PC-3 (cell line): ENCODE measurements at regions not wholly inside any gene's neighbourhood (a gene's known extent, or its start where the extent isn't known, plus 50 kb on each side); places are given as distances from the start of the nearest gene placed in this dataset.

Experiments used
- ATAC-seq: fragments of 200-7000 bp; cut with Tn5 transposase; 2 replicates; pipeline ENCODE4 v1.9.1; 2020; ENCODE audit warnings: mild to moderate bottlenecking, moderate library complexity
- BruUV-seq: library from RNA; stranded (reverse); fragments of 400-500 nt; replicated peaks from 2 replicates; lab custom pipeline; 2021; lab: Mats Ljungman, UMichigan
- CTCF ChIA-PET: fragments of 300-600 bp; sonication (Branson Sonifier 250); formaldehyde crosslinking; loops from one replicate; lab custom pipeline; 2022; ENCODE audit warnings: antibody characterized with exemption; lab: Charles Lee
- POLR2A ChIA-PET: fragments of 300-600 bp; sonication (Branson Sonifier 250); formaldehyde crosslinking; loops from one replicate; lab custom pipeline; 2022; ENCODE audit warnings: antibody characterized with exemption; ENCODE audit not compliant: unreplicated experiment; lab: Charles Lee
- DNase-seq: peaks from one replicate; pipeline ENCODE4 v3.0.0-alpha.2; 2015
- H2AFZ ChIP-seq: fragments of 300-600 bp; sonication (generic); 2 replicates; pipeline ENCODE4 v1.6.0; 2016; ENCODE audit warnings: antibody characterized with exemption, low read length
- H3F3A ChIP-seq: fragments of 300-600 bp; sonication (generic); one replicate; pipeline ENCODE4 v1.6.0; 2017; ENCODE audit warnings: antibody characterized with exemption, low read length, control low read depth, mild to moderate bottlenecking; ENCODE audit not compliant: unreplicated experiment
- H3K27ac ChIP-seq: fragments of 300-600 bp; sonication (generic); 2 replicates; pipeline ENCODE4 v1.5.1; 2016; ENCODE audit warnings: mild to moderate bottlenecking, low read length
- H3K27me3 ChIP-seq: fragments of 300-600 bp; sonication (generic); 2 replicates; pipeline ENCODE4 v1.6.1; 2016; ENCODE audit warnings: low read length, mixed read lengths
- H3K36me3 ChIP-seq: fragments of 300-600 bp; sonication (generic); 2 replicates; pipeline ENCODE4 v1.6.1; 2016; ENCODE audit warnings: low read depth, mixed run types, low read length, mixed read lengths
- H3K4me1 ChIP-seq: fragments of 300-600 bp; sonication (generic); 2 replicates; pipeline ENCODE4 v1.5.1; 2016; ENCODE audit warnings: low read length; ENCODE audit not compliant: insufficient read depth
- H3K4me2 ChIP-seq: fragments of 300-600 bp; sonication (generic); 2 replicates; pipeline ENCODE4 v1.6.0; 2016; ENCODE audit warnings: low read length
- H3K4me3 ChIP-seq: fragments of 300-600 bp; sonication (generic); 2 replicates; pipeline ENCODE4 v1.5.1; 2016; ENCODE audit warnings: mild to moderate bottlenecking, low read length, mixed read lengths
- H3K79me2 ChIP-seq: fragments of 300-600 bp; sonication (generic); 2 replicates; pipeline ENCODE4 v1.6.1; 2017; ENCODE audit warnings: low read length, mixed read lengths
- H3K9ac ChIP-seq: fragments of 300-600 bp; sonication (generic); 2 replicates; pipeline ENCODE4 v1.6.0; 2016; ENCODE audit warnings: mild to moderate bottlenecking, low read length
- H3K9me2 ChIP-seq: fragments of 300-600 bp; sonication (generic); replicated peaks from 2 replicates; pipeline ENCODE4 v1.6.1; 2016; ENCODE audit warnings: mixed run types, low read length, mixed read lengths
- H3K9me3 ChIP-seq: fragments of 300-600 bp; sonication (generic); 2 replicates; pipeline ENCODE4 v1.6.1; 2016; ENCODE audit warnings: low read length, mixed read lengths
- H4K20me1 ChIP-seq: fragments of 300-600 bp; sonication (generic); 2 replicates; pipeline ENCODE4 v1.6.1; 2016; ENCODE audit warnings: low read length, mixed read lengths
- EZH2 ChIP-seq: fragments of 300-600 bp; sonication (generic); IDR thresholded peaks from one replicate; pipeline ENCODE4 v1.6.1; 2017; ENCODE audit warnings: antibody characterized with exemption, mild to moderate bottlenecking, low read length; ENCODE audit not compliant: unreplicated experiment
- EZH2phosphoT487 ChIP-seq: fragments of 300-600 bp; sonication (generic); IDR thresholded peaks from 2 replicates; pipeline ENCODE4 v1.6.1; 2018; ENCODE audit warnings: mild to moderate bottlenecking, antibody characterized with exemption, low read length, borderline replicate concordance
- intact Hi-C: fragments of 100-400 bp; cut with micrococcal nuclease; formaldehyde crosslinking; loops from 2 replicates; pipeline ENCODE4 v1.9.0; 2023
- TF ChIP-seq, protein P1 (sequence below): fragments of 300-600 bp; sonication (generic); conservative IDR thresholded peaks from 2 replicates; pipeline ENCODE4 v1.5.1; 2017; ENCODE audit warnings: antibody characterized with exemption, low read depth, mild to moderate bottlenecking, low read length

DNA sequence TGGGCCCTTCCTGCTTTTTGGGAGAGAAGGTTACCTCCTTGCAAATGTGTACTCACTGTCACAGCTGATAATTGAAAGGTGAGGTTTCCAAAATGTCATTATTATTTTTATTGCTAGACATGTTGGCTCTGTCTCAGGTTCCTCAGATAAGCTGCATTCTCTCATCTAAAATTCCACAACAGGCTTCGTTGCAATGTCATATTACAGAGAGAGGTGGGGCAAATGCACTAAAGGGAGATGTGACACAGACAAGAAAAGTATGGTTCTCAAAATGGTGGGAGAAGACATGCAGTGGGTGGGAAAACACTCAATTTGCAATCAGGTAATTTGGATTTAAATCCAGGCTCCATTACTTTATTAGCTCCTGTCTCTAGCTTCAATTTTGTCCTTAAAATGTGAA lies 256.4 kb upstream of the POU3F2 start:
- no peak overlapping the region for H3K4me2 ChIP-seq
- no peaks in the 10 kb centered on the region for H3F3A ChIP-seq
- no peaks in the 10 kb centered on the region for H3K9me3 ChIP-seq
- no peaks in the 10 kb centered on the region for H3K9me2 ChIP-seq
- ChIA-PET CTCF (no interaction called here), POLR2A (no interaction called here)
- no peaks in the 10 kb centered on the region for H4K20me1 ChIP-seq
- DNase-seq (no peak), ATAC-seq (no peak)
- H3K36me3 ChIP-seq, result no peaks in the 10 kb centered on the region
- BruUV-seq, result no TSS peak
- TF ChIP-seq EZH2 (no peak), EZH2phosphoT487 (no peak)
- TF ChIP-seq, protein P1, sequence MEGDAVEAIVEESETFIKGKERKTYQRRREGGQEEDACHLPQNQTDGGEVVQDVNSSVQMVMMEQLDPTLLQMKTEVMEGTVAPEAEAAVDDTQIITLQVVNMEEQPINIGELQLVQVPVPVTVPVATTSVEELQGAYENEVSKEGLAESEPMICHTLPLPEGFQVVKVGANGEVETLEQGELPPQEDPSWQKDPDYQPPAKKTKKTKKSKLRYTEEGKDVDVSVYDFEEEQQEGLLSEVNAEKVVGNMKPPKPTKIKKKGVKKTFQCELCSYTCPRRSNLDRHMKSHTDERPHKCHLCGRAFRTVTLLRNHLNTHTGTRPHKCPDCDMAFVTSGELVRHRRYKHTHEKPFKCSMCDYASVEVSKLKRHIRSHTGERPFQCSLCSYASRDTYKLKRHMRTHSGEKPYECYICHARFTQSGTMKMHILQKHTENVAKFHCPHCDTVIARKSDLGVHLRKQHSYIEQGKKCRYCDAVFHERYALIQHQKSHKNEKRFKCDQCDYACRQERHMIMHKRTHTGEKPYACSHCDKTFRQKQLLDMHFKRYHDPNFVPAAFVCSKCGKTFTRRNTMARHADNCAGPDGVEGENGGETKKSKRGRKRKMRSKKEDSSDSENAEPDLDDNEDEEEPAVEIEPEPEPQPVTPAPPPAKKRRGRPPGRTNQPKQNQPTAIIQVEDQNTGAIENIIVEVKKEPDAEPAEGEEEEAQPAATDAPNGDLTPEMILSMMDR, result no peak
- intact Hi-C loops, result no loop called here
- H3K27ac ChIP-seq, result no peak overlapping the region
- H3K4me3 ChIP-seq, result no peak overlapping the region
- no peaks in the 10 kb centered on the region for H3K4me1 ChIP-seq
- H3K9ac ChIP-seq, result no peak overlapping the region
- no peaks in the 10 kb centered on the region for H3K27me3 ChIP-seq
- H2AFZ ChIP-seq, result no peak overlapping the region
- H3K79me2 ChIP-seq, result no peaks in the 10 kb centered on the region

DNA sequence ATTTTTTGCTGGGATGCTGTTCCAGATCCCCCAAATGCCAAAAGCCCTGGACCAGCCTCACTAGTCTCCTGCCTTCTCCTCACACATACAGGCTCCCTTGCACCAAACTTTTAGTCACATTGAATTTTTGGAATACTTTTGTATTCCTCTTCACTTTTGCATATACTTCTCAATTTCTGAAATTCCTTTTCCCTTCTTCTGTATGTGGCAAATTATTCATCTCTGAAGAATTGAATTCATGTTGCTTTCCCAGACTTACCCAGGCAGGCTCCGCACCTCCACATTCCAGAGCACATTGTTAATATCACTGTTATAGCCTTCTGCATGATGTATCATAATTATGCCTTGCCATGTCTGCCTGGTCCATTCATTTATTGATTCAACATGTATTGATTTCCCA lies 255.3 kb upstream of the POU3F2 start:
- H2AFZ ChIP-seq, result no peak overlapping the region
- TF ChIP-seq, protein P1, result no peak
- no peak for TF ChIP-seq EZH2phosphoT487
- no peak for TF ChIP-seq EZH2
- ATAC-seq, result no peak
- no peak overlapping the region for H3K9ac ChIP-seq
- H3K9me3 ChIP-seq, result no peaks in the 10 kb centered on the region
- H3K27me3 ChIP-seq, result no peaks in the 10 kb centered on the region
- no TSS peak for BruUV-seq
- no peaks in the 10 kb centered on the region for H3K36me3 ChIP-seq
- H3K4me3 ChIP-seq, result no peak overlapping the region
- no peak for DNase-seq
- POLR2A ChIA-PET, result no interaction called here
- H3K4me1 ChIP-seq, result no peaks in the 10 kb centered on the region
- no peak overlapping the region for H3K27ac ChIP-seq
- intact Hi-C loops, result no loop called here
- no peaks in the 10 kb centered on the region for H4K20me1 ChIP-seq
- no peaks in the 10 kb centered on the region for H3F3A ChIP-seq
- no peaks in the 10 kb centered on the region for H3K9me2 ChIP-seq
- CTCF ChIA-PET, result no interaction called here
- no peaks in the 10 kb centered on the region for H3K79me2 ChIP-seq
- H3K4me2 ChIP-seq, result no peak overlapping the region

DNA sequence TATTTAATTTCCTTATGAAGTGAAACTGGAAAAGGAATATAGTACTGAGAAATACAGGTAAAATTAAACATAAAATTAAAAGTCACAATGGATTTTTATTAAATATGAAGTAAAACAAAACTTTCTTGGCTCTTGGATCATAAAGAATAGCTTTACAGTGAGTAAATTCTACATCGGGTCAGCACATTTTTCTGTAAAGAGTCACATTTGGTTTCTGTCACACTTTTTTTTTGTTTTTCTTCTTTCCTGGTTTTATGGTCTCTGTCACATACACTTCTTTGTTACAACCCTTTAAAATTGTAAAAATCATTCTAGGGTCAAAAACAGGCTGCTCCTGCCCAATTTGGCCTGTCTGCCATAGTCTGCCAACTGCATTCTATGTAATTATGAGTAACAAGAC lies 254.4 kb upstream of the POU3F2 start:
- CTCF ChIA-PET, result no interaction called here
- TF ChIP-seq EZH2, result no peak
- TF ChIP-seq, protein P1, result no peak
- TF ChIP-seq EZH2phosphoT487, result no peak
- Histone ChIP-seq H3K4me3 (no peak overlapping the region), H3K4me1 (no peaks in the 10 kb centered on the region), H3F3A (no peaks in the 10 kb centered on the region), H3K9me3 (no peaks in the 10 kb centered on the region), H3K27ac (no peak overlapping the region), H3K79me2 (no peaks in the 10 kb centered on the region), H3K36me3 (no peaks in the 10 kb centered on the region), H2AFZ (no peak overlapping the region), H3K27me3 (no peaks in the 10 kb centered on the region), H3K4me2 (no peak overlapping the region), H3K9ac (no peak overlapping the region), H4K20me1 (no peaks in the 10 kb centered on the region), H3K9me2 (no peaks in the 10 kb centered on the region)
- BruUV-seq, result no TSS peak
- POLR2A ChIA-PET, result no interaction called here
- DNase-seq (peak; percentile 18), ATAC-seq (no peak)
- intact Hi-C loops, result no loop called here
